Activated effector memory CD4-positive, alpha-beta T cell treated with anti-CD3 and anti-CD28 coated beads, Interleukin-2, amount 50 U/mL, for 16 hours (primary cell): ENCODE measurements at regions not wholly inside any gene's neighbourhood (a gene's known extent, or its start where the extent isn't known, plus 50 kb on each side); places are given as distances from the start of the nearest gene placed in this dataset.
"Not testable (repeated sequence)": the region's sequence is repeated elsewhere in the genome, so short reads cannot be mapped to it uniquely, and the experiment has no call there.

Experiments
- DNase-seq: peaks from one replicate; pipeline ENCODE4 v3.0.0-alpha.2; 2020

DNA sequence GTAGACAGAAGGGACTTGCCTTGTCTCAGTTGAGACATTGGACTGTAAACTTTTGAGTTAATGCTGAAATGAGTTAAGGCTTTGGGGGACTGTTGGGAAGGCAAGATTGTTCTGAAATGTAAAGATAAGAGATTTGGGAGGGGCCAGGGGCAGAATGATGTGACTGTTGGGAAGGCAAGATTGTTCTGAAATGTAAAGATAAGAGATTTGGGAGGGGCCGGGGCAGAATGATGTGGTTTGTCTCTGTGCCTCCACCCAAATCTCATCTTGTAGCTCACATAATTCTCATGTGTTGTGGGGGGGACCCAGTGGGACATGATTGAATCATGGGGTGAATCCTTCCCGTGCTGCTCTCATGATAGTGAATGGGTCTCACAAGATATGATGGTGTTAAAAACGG lies 1217.1 kb downstream of the GALC start:
- not testable (repeated sequence) for DNase-seq

DNA sequence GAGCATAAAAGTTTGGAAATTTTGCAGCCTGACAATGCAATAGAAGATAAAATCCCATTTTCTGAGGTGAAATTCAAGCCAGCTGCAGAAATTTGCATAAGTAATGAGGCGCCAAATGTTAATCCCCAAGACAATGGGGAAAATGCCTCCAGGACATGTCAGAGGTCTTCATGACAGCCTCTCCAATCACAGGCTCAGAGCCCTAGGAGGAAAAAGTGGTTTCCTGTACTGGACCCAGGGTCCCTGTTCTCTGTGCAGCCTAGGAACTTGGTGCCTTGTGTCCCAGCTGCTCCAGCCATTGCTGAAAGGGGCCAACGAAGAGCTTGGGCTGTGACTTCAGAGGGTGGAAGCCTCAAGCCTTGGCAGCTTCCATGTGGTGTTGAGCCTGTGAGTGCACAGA lies 1218.1 kb downstream of the GALC start:
- no peak for DNase-seq

DNA sequence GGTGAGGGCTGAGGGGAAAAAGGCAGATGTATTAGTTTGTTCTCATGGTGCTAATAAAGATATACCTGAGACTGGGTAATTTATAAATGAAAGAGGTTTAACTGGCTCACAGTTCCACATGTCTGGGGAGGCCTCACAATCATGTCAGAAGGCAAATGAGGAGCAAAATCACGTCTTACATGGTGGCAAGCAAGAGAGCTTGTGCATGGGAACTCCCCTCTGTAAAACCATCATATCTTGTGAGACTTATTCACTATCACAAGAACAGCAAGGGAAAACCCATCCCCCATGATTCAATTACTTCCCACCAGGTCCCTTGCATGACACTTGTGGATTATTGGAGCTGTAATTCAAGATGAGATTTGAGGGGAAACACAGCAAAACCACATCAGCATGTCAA lies 1220.9 kb downstream of the GALC start:
- DNase-seq, result no peak

DNA sequence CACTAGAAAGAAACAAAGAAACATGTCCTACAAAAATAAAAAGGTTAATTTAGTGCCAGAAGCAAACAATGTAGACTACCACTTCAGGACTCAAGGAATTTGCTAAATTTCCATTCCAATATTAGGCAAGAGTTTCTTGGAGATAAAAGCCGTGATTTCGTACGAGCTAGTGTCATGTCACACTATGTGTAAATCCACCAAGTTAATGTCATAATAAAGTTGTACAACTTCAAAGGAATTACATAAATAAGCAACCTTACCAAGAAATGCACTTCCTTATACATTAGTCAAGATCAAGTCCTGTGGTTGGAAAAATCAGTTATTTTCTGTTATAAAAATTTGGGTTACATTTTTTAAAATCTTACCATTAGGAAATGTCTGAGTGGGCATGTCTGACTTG lies 1222.8 kb downstream of the GALC start:
- no peak for DNase-seq

DNA sequence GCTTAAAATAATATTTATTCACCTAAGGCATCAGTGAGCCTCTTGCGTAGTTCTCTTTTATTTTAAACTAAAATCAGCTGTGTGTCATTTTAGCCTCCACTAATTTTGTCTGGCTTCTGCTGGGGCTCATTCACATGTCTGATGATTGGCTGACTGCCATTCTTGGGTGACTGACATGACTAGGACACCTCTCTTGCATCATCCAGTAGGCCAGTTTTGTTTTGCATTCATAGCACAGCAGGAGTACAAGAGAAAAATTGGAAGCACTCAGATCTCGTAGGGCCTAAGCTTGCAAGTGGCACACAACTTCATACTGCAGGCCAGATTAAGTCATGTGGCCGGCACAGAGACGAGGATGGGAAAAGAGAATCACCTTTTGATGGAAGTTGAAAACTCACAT lies 1226.5 kb downstream of the GALC start:
- no peak for DNase-seq

GRCh38 chr14:86761611-86762010 lies 1231.4 kb downstream of the GALC start:
- no peak for DNase-seq

GRCh38 chr14:86756521-86757190 lies 1226.7 kb downstream of the FLRT2 start:
- DNase-seq, result no peak

GRCh38 chr14:86750488-86750887 lies 1220.5 kb downstream of the FLRT2 start:
- not testable (repeated sequence) for DNase-seq

GRCh38 chr14:86739761-86740160 lies 1209.8 kb downstream of the FLRT2 start:
- no peak for DNase-seq

DNA sequence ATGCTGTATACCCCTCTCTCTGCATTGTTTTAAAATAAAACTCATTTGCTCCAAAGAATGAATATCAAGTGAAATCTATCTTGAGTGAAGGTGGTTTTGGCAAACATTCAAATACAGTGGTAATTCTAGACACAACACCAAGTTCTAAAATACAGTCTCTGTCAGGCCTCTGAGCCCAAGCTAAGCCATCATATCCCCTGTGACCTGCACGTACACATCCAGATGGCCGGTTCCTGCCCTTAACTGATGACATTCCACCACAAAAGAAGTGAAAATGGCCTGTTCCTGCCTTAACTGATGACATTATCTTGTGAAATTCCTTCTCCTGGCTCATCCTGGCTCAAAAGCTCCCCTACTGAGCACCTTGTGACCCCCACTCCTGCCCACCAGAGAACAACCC lies 1201.5 kb downstream of the FLRT2 start:
- not testable (repeated sequence) for DNase-seq

- DNase-seq, result no peak
Measured at GRCh38 chr14:86723254-86723624, 1193.3 kb downstream of the FLRT2 start.

DNA sequence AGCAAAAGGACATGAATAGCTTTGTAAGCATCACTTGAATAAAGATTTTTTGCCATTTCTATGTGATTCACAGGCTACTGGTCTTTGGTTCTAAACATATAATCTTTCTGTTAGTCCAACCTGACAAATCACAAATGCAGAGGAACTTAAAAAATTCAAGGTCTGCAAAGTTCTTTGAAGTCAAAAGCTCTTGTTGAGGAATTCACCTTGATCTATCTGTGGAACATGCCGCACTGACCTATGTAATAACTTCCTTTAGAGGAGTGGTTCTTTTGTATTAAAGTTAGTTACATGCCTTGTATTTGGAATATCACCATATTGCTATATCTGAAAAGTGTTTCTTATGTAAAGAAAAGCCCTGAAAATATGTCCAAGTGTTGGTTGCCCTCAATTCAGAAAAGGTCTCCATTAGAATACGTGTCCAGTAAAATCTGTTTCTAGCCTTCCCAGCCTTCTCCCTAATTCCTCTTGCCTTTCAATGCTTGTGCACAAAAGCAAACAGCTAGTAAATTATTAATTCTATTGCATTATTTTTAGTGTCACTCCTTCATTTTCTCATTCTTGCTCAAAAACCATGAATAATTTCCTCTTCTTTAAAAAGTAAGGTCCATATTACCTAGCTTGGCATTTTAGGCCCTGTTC lies 1192.8 kb downstream of the FLRT2 start:
- DNase-seq, result no peak

GRCh38 chr14:86714575-86714974 lies 1184.6 kb downstream of the FLRT2 start:
- no peak for DNase-seq

- no peak for DNase-seq
Measured at GRCh38 chr14:86714153-86714552, 1184.2 kb downstream of the FLRT2 start.

- DNase-seq, result no peak
Measured at GRCh38 chr14:86712727-86713126, 1182.8 kb downstream of the FLRT2 start.

GRCh38 chr14:86712176-86712575 lies 1182.2 kb downstream of the FLRT2 start:
- DNase-seq, result no peak

DNA sequence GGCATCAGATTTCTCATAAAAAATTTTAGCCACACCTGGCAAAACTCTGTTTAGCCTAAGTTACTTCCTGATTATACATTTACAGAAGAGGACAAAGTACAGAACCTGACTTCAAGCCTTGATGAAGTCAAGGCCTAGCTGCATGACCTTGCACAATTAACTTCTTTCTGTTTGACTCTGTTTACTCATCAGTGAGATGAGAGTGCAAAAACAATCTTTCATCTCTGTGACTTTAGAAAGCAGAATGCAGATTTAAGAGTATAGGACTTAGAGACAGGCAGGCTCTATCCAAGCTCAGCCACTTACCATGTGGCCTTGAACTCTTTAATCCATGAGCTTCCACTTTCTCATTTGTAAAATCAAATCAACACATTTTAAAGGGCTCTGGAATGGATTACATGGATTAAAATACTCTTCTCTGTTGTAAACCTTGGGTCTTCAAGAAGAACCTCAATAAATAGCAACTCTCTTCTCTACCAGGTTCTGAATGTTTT lies 1178.9 kb downstream of the FLRT2 start:
- DNase-seq, result no peak

GRCh38 chr14:86707071-86707470 lies 1177.1 kb downstream of the FLRT2 start:
- DNase-seq, result no peak

GRCh38 chr14:86683561-86683960 lies 1153.6 kb downstream of the FLRT2 start:
- DNase-seq, result no peak

DNA sequence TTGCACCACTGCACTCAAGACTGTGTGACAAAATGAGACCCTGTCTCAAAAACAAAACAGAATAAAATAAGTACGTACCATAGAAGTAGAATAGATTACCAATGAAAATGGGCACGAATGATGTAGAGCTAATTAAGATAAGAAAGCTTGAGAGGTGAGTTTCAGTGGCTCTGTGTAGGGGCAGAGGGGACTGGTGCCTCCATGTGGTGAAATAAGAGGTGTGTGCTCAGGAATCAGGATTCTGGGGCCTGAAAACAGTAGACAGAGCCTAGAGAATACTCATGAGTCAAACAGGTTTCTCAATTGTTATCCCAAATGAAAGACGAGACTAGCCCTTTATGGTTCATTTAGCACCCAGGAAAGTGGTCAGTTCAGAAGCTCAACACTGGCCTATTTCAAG lies 1145.1 kb downstream of the FLRT2 start:
- no peak for DNase-seq

- DNase-seq, result no peak
Measured at GRCh38 chr14:86673523-86673969, 1143.6 kb downstream of the FLRT2 start.

DNA sequence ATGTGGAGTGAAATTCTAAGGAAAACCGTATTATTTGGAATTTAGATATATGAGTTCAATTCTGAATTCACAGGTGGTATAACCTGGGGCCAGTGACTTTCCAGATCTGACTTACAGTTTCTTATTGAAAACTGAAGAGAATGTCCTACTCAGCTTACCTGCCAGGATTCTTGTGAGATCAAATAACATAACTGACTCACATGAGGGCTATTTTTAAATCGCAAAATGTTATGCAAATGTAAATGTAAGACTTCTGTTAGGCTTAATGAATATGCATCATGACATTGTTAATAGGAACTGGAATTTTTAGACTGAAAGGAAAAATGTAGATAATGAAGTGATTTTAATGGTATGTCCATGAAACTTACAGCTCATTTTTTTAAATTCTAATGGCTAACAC lies 1142.1 kb downstream of the FLRT2 start:
- no peak for DNase-seq

GRCh38 chr14:86665975-86666374 lies 1136.0 kb downstream of the FLRT2 start:
- no peak for DNase-seq

- no peak for DNase-seq
Measured at GRCh38 chr14:86662334-86662733, 1132.4 kb downstream of the FLRT2 start.
